NCI-H1105 (cell line): ENCODE measurements at regions not wholly inside any gene's neighbourhood (a gene's known extent, or its start where the extent isn't known, plus 50 kb on each side); places are given as distances from the start of the nearest gene placed in this dataset.

Experiments used
- DNase-seq: peaks from one replicate; lab custom pipeline; 2025; lab: John Stamatoyannopoulos, UW

- no peak for DNase-seq
Measured at GRCh38 chr9:109549386-109549785, 51.3 kb upstream of the PTPN3 start.

DNA sequence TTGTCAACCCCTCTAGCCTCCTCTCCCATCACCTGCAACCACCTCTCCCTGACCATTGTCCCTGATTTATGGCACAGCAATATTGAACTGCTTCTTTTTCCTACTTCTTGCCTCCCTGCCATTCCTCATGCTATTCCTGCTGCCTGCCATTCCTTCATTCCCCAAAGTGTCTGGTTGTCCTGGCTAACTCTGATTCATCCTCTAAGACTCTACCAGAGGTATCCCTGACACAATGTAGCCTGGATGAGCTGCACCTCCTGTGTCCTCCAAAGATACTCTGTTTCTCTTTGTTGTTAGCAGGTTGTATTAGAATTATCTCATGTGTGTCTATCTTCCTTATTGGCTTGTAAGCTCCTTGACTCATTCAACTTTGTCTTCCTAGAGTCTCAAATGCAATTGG lies 53.5 kb upstream of the PTPN3 start:
- no peak for DNase-seq

- no peak for DNase-seq
Measured at GRCh38 chr9:109555215-109555614, 57.1 kb upstream of the PTPN3 start.

- no peak for DNase-seq
Measured at GRCh38 chr9:109556061-109556460, 58.0 kb upstream of the PTPN3 start.

DNA sequence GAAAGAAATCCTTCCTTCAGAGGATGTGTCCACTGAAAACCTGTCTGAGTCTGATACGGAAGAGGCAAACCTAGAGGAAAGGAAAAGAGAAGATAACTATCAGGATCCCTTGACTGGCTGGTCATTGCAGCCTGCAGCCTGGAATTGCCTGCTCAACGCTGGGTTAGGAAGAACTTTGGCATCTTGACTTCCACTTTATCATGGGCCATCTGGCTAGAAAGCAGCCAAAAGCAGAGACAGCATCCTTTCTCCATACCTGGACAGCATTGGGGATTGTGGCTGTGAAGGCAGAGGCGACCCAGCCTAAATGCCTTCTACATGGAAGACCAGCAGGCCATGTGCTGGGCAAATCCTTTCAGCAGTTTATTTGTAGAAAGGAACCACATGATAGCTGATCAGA lies 58.7 kb upstream of the PTPN3 start:
- no peak for DNase-seq

- DNase-seq = no peak
Measured at GRCh38 chr9:109557481-109557880, 59.4 kb upstream of the PTPN3 start.

- DNase-seq = no peak
Measured at GRCh38 chr9:109558718-109559151, 60.6 kb upstream of the PTPN3 start.

GRCh38 chr9:109560470-109561132 lies 62.5 kb upstream of the PTPN3 start:
- DNase-seq = no peak

DNA sequence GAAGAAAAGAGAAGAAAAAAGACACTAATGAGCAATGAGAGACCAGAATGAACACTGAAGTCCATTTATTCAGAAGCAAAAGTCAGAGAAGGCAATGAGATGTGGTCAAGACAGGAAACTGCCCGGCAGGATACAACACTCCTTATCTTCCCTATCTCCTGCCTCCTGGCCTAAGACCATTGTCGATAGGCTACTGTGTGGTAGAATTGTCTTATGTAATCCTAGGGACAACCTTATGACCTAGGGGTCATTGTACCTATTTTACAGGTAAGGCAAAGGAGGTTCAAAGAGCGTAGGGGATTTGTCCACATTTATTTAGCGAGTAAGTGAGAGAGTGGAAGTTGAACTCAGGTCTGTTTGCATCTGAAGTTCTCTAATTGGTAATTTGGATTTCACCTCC lies 63.0 kb upstream of the PTPN3 start:
- no peak for DNase-seq

GRCh38 chr9:109568089-109568488 lies 70.0 kb upstream of the PTPN3 start:
- no peak for DNase-seq

GRCh38 chr9:109568568-109569210 lies 70.6 kb upstream of the PTPN3 start:
- no peak for DNase-seq

- DNase-seq = peak; percentile 71
Measured at GRCh38 chr9:109574061-109574882, 76.2 kb upstream of the PTPN3 start.

DNA sequence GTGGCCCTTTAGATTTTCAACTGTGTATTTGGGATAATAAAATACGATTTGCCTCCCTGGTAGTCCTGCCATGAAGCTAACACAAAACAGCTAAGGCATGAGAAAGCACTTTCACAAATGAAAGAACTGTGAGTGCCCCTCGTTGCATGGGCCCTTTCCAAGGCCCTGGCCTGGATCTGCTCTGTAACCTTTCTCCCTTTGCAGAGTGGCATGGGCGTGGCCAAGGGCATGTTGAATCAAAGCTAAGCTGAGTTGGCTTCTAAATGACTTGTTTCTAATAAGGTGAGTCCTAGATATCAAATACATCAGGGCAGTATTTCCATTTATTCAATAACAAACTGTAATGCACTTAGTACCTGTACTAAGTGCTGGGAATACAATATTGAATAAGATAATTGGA lies 78.7 kb upstream of the PTPN3 start:
- DNase-seq = no peak

- DNase-seq = no peak
Measured at GRCh38 chr9:109579191-109579948, 81.3 kb upstream of the PTPN3 start.

GRCh38 chr9:109582386-109582785 lies 84.3 kb upstream of the PTPN3 start:
- DNase-seq = no peak

DNA sequence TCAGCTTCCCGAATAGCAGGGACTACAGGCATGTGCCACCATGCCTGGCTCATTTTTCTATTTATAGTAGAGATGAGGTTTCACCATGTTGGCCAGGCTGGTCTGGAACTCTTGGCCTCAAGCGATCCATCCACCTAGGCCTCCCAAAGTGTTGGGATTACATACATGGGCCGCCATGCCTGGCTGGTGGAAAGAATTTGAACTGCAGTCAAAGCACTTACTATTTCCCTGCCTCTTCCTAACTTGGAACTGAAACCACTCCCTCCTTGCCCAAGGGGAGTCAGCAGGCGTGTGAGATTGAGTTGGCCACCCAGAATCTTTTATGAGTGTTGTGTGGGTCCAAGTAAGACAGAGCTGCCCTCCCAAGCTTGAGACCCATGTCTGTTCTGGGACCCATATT lies 86.1 kb upstream of the PTPN3 start:
- no peak for DNase-seq

GRCh38 chr9:109585796-109586195 lies 87.7 kb upstream of the PTPN3 start:
- no peak for DNase-seq

DNA sequence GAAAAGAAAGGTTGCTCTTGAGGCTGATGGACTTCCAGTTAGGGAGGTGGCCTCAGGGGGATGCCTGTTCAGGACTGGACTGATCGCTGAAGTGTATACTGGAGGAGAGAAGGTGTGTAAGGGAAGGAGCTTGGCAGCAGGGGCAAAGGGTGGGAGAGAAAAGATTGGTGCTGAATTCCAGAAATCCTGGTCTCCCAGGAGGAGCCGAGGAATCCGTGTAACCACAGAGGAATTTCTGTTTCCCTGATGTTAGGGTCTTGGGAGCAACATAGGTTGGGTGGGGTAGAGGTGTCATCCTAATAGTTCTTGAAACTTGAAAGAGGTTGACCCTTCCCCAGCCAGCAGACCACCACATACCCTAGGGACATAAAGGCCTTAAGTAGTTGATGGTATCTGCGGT lies 88.9 kb upstream of the PTPN3 start:
- no peak for DNase-seq

GRCh38 chr9:109588415-109588814 lies 90.3 kb upstream of the PTPN3 start:
- peak; percentile 29 for DNase-seq

GRCh38 chr9:109590966-109591365 lies 92.9 kb upstream of the PTPN3 start:
- no peak for DNase-seq

DNA sequence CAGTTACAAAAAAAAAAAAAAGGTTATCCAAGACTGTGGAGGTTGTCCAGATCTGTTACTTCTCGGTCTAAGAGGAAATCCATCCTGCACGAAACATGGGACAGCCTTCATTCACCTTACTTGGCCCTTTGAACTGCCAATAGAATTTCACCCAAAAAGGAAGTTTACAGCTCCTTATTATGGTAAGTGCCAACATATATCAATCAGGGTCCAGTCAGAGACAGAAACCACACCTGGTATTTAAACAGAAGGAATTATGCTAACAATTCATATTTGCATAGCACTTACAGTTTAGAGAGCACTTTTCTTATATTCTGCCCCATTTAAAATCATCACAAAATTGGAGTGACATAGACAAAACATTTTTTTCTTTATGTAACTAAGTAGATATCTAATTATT lies 93.6 kb upstream of the PTPN3 start:
- no peak for DNase-seq

DNA sequence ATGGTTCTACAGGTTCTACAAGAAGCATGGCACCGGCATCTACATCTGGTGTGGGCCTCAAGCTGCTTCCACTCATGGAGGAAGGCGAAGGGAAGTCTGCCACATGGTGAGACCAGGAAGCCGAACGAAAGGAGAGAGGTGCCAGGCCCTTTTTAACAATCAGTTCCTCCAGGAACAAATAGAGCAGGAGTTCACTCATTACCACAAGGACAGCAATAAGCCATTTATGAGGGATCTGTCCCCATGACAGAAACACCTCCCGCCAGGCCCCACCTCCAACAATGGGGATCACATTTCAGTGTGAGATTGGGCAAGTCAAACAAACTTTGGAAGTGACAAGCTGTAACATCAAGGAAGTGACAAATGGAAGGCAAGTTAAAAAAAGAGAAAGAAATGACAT lies 95.5 kb upstream of the PTPN3 start:
- no peak for DNase-seq
